Astrocyte of the spinal cord (primary cell): ENCODE measurements at regions not wholly inside any gene's neighbourhood (a gene's known extent, or its start where the extent isn't known, plus 50 kb on each side); places are given as distances from the start of the nearest gene placed in this dataset.

ENCODE experiments used
- DNase-seq: peaks from one replicate; pipeline ENCODE4 v3.0.0; 2011; ENCODE audit warnings: low read depth, low spot score
- H3K4me3 ChIP-seq: 2 replicates; pipeline ENCODE4 v1.5.1; 2011; ENCODE audit warnings: low read depth, mild to moderate bottlenecking, low read length, moderate library complexity
- CTCF ChIP-seq: IDR thresholded peaks from 2 replicates; pipeline ENCODE4 v1.5.1; 2012; ENCODE audit warnings: low read depth, mild to moderate bottlenecking, low read length, inconsistent platforms
- in situ Hi-C: cut with HindIII; loops from 2 replicates; pipeline ENCODE4 v1.10.0; 2017; ENCODE audit warnings: low sequenced_read_pairs

GRCh38 chr6:135782546-135782945 lies 69.0 kb upstream of the PDE7B start:
- in situ Hi-C loops: no loop called here
- no peak overlapping the region for H3K4me3 ChIP-seq
- no peak for TF ChIP-seq CTCF
- DNase-seq: no peak

GRCh38 chr6:135784507-135784906 lies 67.0 kb upstream of the PDE7B start:
- in situ Hi-C loops: no loop called here
- DNase-seq: no peak
- H3K4me3 ChIP-seq: no peak overlapping the region
- no peak for TF ChIP-seq CTCF

GRCh38 chr6:135789375-135790050 lies 62.0 kb upstream of the PDE7B start:
- DNase-seq: no peak
- H3K4me3 ChIP-seq: no peak overlapping the region
- in situ Hi-C loops: no loop called here
- TF ChIP-seq CTCF: no peak

- no peak for DNase-seq
Measured at GRCh38 chr6:135791441-135791840, 60.1 kb upstream of the PDE7B start.

GRCh38 chr6:135796643-135797305 lies 54.7 kb upstream of the PDE7B start:
- no peak for DNase-seq
- TF ChIP-seq CTCF: no peak
- H3K4me3 ChIP-seq: no peak overlapping the region
- in situ Hi-C loops: no loop called here

More at GRCh38 chr6:135791441-135791840, 60.1 kb upstream of the PDE7B start:
- TF ChIP-seq CTCF: no peak
- in situ Hi-C loops: no loop called here
- no peak overlapping the region for H3K4me3 ChIP-seq

- H3K4me3 ChIP-seq: no peak overlapping the region
- in situ Hi-C loops: no loop called here
- TF ChIP-seq CTCF: no peak
- no peak for DNase-seq
Measured at GRCh38 chr6:135797361-135797760, 54.1 kb upstream of the PDE7B start.
